AG20443 (cell line): ENCODE measurements at regions not wholly inside any gene's neighbourhood (a gene's known extent, or its start where the extent isn't known, plus 50 kb on each side); places are given as distances from the start of the nearest gene placed in this dataset.
A peak's percentile ranks its signal among the peaks of the same experiment; 100 is the strongest.

Experiments used
- DNase-seq: peaks from one replicate; pipeline ENCODE4 v3.0.0; 2012; ENCODE audit warnings: low spot score, mixed read lengths

GRCh38 chr1:29643838-29644440 lies 407.6 kb downstream of the PTPRU start:
- DNase-seq = no peak

- DNase-seq = no peak
Measured at GRCh38 chr1:29643281-29643680, 407.0 kb downstream of the PTPRU start.

- no peak for DNase-seq
Measured at GRCh38 chr1:29642519-29642918, 406.2 kb downstream of the PTPRU start.

DNA sequence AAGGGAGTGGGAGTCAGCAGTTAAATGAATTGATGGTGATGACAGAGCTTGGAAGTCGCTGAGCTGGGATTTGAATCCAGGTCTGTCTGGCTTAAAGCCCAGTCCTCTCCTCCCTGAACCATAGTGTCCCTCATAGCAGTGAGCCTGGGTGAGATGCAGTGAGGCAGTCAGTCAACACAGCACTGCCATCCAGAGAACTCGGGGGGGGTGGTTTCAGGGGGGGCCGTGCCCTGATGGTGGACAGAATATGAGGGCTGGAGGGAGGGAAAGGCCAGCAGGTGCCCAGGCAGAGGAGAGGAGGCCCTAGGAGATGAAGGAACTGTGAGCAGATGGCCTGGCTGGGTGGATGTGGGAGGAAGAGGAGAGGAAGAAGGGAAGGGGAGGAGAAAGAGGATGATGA lies 405.6 kb downstream of the PTPRU start:
- no peak for DNase-seq

GRCh38 chr1:29640428-29640785 lies 404.1 kb downstream of the PTPRU start:
- DNase-seq = no peak

DNA sequence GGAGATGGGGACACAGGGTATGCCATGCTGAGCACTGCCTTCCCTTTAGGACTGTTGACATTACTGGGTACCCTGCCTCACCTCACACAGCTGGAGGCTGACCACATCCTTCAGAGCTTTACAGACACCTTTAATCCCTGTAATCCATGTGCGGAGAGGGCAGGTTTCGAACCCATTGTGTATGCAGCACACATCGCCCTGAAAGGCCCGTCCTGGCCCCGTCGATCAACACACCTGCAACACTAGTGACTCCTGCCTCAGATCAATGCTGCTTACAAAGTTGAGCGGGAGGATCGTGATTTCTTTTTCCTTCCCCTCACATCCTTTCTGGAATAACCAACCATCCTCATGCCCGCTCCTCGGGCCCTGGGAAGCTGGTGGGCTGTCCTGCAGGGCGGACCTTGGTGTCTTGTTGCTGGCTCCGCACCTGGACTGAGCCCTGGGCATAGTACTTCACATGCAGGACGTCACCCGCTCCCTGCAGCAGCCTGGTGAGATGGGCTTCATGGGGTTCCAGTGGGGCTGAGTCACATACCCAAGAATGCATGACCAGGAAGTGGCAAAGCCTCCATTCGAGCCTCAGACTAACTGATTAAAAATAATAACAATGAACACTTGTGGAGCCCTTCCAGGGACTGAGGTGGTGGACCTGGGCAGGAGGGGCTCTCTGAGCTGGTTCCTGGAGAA lies 403.6 kb downstream of the PTPRU start:
- DNase-seq = peak; percentile 60

DNA sequence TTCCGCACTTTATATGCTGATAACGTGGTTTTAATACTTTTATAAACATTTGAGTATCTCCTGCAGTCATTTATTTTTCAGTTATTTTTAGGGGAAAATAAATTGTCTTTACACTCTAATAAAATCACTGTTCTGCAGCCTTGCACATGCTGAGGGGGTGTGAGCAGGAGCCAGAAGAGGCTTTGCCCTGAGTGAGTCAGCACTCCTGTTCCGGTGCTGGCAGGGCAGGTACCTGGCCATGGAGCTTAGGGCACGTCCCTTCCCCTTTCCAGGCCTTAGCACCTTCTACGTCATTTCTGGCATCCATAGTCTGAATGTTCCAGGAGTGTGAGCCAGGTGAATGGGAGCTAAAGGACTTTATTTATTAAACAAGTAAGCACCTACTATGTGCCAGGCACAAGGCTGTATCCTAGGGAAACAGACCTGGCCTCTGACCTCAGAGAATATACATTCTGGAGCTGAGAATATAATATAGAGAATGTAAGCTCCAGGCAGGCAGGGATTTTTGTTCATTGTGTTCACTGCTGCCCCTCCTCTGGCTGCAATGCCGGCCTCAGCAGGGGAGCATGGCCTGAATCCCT lies 402.9 kb downstream of the PTPRU start:
- DNase-seq = no peak

DNA sequence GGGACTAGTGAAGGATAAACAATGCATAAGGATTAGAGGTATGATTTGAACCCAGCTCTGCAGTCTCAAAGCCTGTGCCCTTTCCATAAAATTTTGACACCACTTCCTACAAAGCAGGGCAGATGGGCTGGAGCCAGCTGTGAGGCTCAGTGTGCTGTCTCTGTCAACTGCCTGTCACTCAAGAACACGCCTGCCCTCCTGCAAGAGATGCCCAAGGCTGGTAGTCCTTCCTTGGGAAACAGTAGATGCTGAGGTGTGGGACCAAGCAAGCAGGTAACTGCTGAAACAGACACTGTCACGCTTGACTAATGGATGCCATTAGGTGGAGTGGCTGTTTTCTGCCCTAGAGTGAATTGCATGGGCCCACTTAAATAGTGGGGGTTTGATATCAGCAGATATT lies 402.0 kb downstream of the PTPRU start:
- no peak for DNase-seq

DNA sequence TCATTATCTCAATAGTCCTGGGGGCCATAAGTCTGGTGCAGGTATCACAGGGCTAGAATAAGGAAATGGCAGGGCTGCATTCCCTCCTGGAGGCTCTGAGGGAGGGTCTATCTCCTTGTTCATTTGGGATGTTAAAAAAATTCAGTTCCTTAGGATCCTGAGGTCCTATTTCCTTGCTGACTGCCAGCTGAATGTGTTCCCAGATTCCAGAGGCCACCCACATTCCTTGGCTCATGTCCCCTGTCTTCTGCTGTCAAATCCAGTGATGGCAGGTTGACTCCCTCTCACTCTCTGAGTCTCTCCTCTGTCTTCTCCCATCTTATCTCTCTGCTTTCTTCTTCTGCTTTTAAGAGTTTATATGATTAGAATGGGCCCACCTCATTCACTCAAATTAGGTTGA lies 400.6 kb downstream of the PTPRU start:
- DNase-seq = no peak

- DNase-seq = no peak
Measured at GRCh38 chr1:29635501-29636263, 399.4 kb downstream of the PTPRU start.

- DNase-seq = no peak
Measured at GRCh38 chr1:29634746-29635335, 398.5 kb downstream of the PTPRU start.

GRCh38 chr1:29634324-29634723 lies 398.0 kb downstream of the PTPRU start:
- no peak for DNase-seq

GRCh38 chr1:29633771-29634170 lies 397.4 kb downstream of the PTPRU start:
- no peak for DNase-seq

- no peak for DNase-seq
Measured at GRCh38 chr1:29632806-29633615, 396.7 kb downstream of the PTPRU start.

DNA sequence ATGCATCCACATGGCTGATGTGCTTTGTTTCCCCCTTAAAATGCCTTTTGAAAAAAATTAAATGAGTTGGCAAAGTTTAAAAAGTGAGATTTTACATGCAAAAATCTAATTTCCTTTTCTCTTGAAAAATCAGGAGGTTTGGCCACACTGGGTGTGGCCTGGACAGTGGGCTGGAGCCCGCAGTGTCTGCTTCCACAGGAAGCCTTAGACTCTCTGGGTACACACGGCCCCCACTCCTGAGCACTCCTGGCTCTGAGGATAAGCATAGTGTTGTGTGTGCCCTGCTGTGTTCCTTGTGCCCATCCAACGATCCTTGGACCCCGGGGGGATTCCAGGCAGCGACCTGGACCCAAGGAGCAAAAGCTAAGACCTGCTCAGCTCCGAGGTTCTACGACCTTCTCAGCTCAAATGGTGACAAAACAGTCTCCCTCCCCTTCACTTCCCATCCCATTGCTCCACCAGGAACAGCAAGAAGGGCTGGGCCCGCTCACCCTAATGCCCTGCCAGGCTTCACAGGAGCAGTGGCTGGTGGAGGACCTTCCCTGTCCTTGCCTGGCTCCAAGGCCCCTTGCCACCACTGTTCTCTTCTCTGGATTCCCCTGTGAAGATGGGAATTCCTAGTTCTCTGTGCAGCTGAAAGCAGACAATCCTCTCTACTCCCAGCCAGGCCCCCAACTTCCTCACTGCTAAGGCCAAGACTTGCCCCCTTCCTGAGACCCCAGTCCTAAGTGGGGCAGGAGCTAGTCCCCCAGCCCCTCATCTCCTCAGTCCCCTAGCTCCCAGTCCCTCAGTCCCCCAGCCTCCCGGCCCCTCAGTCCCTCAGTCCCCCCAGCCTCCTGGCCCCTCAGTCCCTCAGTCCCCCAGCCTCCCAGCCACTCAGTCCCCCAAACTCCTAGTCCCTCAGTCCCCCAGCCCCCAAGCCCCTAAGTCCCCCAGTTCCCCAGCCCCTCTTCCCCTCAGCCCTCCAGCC lies 395.8 kb downstream of the PTPRU start:
- DNase-seq = no peak

- no peak for DNase-seq
Measured at GRCh38 chr1:29631361-29631760, 395.0 kb downstream of the PTPRU start.

DNA sequence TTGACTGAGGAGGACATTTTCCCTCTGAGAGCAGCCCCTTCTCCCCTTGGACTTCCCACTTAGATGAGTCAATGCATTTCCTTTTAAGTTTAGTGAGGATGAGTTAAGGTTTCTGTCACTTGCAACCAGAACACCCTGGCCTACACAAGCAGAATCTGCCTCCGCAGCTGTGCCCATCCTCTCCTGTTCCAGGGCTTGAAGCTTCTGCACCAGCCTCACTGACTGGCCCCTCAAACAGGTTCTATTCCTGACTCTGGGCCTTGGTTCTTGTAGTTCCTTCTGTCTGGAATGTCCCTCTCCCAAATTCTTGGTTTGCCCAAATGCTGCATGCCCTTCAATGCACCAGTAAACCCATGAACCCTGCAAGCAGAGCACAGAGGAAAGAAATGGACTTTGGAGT lies 394.4 kb downstream of the PTPRU start:
- no peak for DNase-seq

GRCh38 chr1:29629814-29630516 lies 393.6 kb downstream of the PTPRU start:
- no peak for DNase-seq

DNA sequence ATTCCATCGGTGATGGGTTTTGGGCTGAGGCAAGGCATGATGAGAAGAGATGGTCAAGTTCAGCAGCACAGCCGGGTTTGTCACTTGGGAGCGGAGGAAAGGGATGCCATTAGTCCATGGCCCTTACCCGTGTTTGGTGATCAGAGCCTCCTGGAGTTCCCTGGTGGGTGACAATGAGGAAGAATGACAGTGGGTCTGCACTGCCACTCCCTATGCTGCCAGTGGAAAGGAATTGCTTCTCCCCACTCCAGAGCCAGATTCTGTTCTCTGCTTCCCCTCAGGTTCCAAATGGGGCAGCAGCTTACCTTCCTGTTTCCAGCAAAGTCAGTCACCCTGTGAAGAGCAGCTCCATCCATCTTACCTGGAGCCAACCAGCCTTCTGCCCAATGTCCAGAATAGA lies 393.1 kb downstream of the PTPRU start:
- DNase-seq = no peak

GRCh38 chr1:29628190-29628589 lies 391.9 kb downstream of the PTPRU start:
- no peak for DNase-seq
